B cell (primary cell): ENCODE measurements at regions not wholly inside any gene's neighbourhood (a gene's known extent, or its start where the extent isn't known, plus 50 kb on each side); places are given as distances from the start of the nearest gene placed in this dataset.

Experiments used
- ATAC-seq: fragments of 200-7000 bp; cut with Tn5 transposase; one replicate; pipeline ENCODE4 v1.10.0; 2021; ENCODE audit warnings: low read depth, mild to moderate bottlenecking, moderate number of reproducible peaks, moderate library complexity
- CTCF ChIA-PET: fragments of 350-600 bp; sonication (Branson Sonifier 250); formaldehyde crosslinking; loops from one replicate; lab custom pipeline; 2021; ENCODE audit warnings: antibody characterized with exemption, inconsistent platforms; lab: Charles Lee
- POLR2A ChIA-PET: fragments of 350-600 bp; sonication (Branson Sonifier 250); formaldehyde crosslinking; loops from one replicate; lab custom pipeline; 2021; ENCODE audit warnings: antibody characterized with exemption; lab: Charles Lee
- DNase-seq: peaks from one replicate; pipeline ENCODE4 v3.0.0; 2013
- H2AFZ ChIP-seq: 2 replicates; pipeline ENCODE4 v1.6.1; 2012; ENCODE audit warnings: mild to moderate bottlenecking, low read depth, low read length; ENCODE audit not compliant: insufficient read depth, poor library complexity, severe bottlenecking
- H3K27ac ChIP-seq, 2 donors: 1 replicate in 1 of 2; 2 replicates in 1 of 2; pipeline ENCODE4 v1.5.1; 2012 to 2013; ENCODE audit warnings: low read length in 2 of 2, mild to moderate bottlenecking in 2 of 2, moderate library complexity in 1 of 2
- H3K27me3 ChIP-seq, 4 experiments: fragments of 200-600 bp in 1 of 4; sonication (generic) in 1 of 4; replicated peaks in 1 of 4; 1 replicate in 2 of 4; 2 replicates in 2 of 4; pipeline versions ENCODE4 v1.6.1 to v1.7.0; 2013 to 2016; ENCODE audit warnings: low read length in 3 of 4, mild to moderate bottlenecking in 2 of 4, mixed read lengths in 1 of 4, moderate library complexity in 1 of 4; ENCODE audit not compliant: insufficient read depth in 4 of 4, control insufficient read depth in 3 of 4; ENCODE audit errors: control extremely low read depth in 1 of 4
- H3K36me3 ChIP-seq, 2 experiments: replicated peaks in 1 of 2; 1 replicate in 1 of 2; 2 replicates in 1 of 2; pipeline versions ENCODE4 v1.6.1 to v1.7.1; 2013; ENCODE audit warnings: low read length in 1 of 2; ENCODE audit not compliant: insufficient read depth in 2 of 2, control insufficient read depth in 1 of 2; ENCODE audit errors: control extremely low read depth in 1 of 2, extremely low read depth in 1 of 2
- H3K4me1 ChIP-seq, 2 donors: fragments of 200-600 bp in 1 of 2; sonication (generic) in 1 of 2; 1 replicate in 1 of 2; 2 replicates in 1 of 2; pipeline versions ENCODE4 v1.5.1 to v1.6.1; 2013 to 2017; ENCODE audit warnings: low read length in 2 of 2; ENCODE audit not compliant: control insufficient read depth in 2 of 2, insufficient read depth in 2 of 2
- H3K4me2 ChIP-seq: replicated peaks from 2 replicates; pipeline ENCODE3; 2012; ENCODE audit warnings: mild to moderate bottlenecking, low read depth, low read length; ENCODE audit not compliant: poor library complexity, severe bottlenecking
- H3K4me3 ChIP-seq, 5 experiments: fragments of 200-600 bp in 1 of 5; sonication (generic) in 1 of 5; 1 replicate in 3 of 5; 2 replicates in 2 of 5; pipeline versions ENCODE4 v1.5.1 to v1.7.0; 2011 to 2016; ENCODE audit warnings: low read length in 4 of 5, mild to moderate bottlenecking in 4 of 5, low read depth in 2 of 5, control low read depth in 1 of 5, moderate library complexity in 1 of 5; ENCODE audit not compliant: insufficient read depth in 1 of 5; ENCODE audit errors: control extremely low read depth in 1 of 5, extremely low read depth in 1 of 5
- H3K79me2 ChIP-seq: fragments of 200-600 bp; sonication (generic); one replicate; pipeline ENCODE4 v1.6.0; 2016; ENCODE audit warnings: low read length; ENCODE audit not compliant: control insufficient read depth, insufficient read depth
- H3K9ac ChIP-seq: fragments of 200-600 bp; sonication (generic); 2 replicates; pipeline ENCODE4 v1.6.1; 2017; ENCODE audit warnings: mild to moderate bottlenecking, low read length, moderate library complexity
- H3K9me3 ChIP-seq, 3 donors: one replicate each; pipeline versions ENCODE4 v1.6.1 to v1.7.1; 2013; ENCODE audit warnings: low read length in 2 of 3; ENCODE audit not compliant: control insufficient read depth in 2 of 3, insufficient read depth in 1 of 3; ENCODE audit errors: control extremely low read depth in 1 of 3
- H4K20me1 ChIP-seq: 2 replicates; pipeline ENCODE4 v1.6.0; 2012; ENCODE audit warnings: mild to moderate bottlenecking, low read length; ENCODE audit not compliant: insufficient read depth, control insufficient read depth, poor library complexity, severe bottlenecking
- H3K27ac Mint-ChIP-seq: one replicate; pipeline ENCODE4 v1.8.0; 2021; ENCODE audit warnings: mixed read lengths
- H3K27me3 Mint-ChIP-seq: one replicate; pipeline ENCODE4 v1.8.0; 2021; ENCODE audit warnings: mixed read lengths
- H3K4me1 Mint-ChIP-seq: one replicate; pipeline ENCODE4 v1.8.0; 2021; ENCODE audit warnings: mixed read lengths
- H3K4me3 Mint-ChIP-seq: one replicate; pipeline ENCODE4 v1.8.0; 2021; ENCODE audit warnings: mixed read lengths
- H3K9me3 Mint-ChIP-seq: one replicate; pipeline ENCODE4 v1.8.0; 2022; ENCODE audit warnings: mixed read lengths; ENCODE audit not compliant: insufficient read depth
- CTCF ChIP-seq: fragments of 200-600 bp; IDR thresholded peaks from one replicate; pipeline ENCODE4 v1.8.0; 2022; ENCODE audit warnings: antibody characterized with exemption, mild to moderate bottlenecking
- EZH2 ChIP-seq: IDR thresholded peaks from 2 replicates; pipeline ENCODE4 v1.6.1; 2012; ENCODE audit warnings: borderline replicate concordance, low read depth, mild to moderate bottlenecking, moderate library complexity, low read length; ENCODE audit not compliant: insufficient read depth, poor library complexity, severe bottlenecking
- WGBS: methylation state at CpG from one replicate; pipeline ENCODE4 v1.1.5; 2013; ENCODE audit warnings: missing lambda C conversion rate; ENCODE audit not compliant: insufficient coverage; 5-methylcytosine and 5-hydroxymethylcytosine counted together
- intact Hi-C: fragments of 100-400 bp; cut with micrococcal nuclease; formaldehyde crosslinking; loops from one replicate; pipeline ENCODE4 v1.10.0; 2022

- ChIA-PET CTCF (no interaction called here), POLR2A (no interaction called here)
- Histone ChIP-seq H3K36me3 (no peaks in the 10 kb centered on the region), H3K27ac (no peak overlapping the region), H3K4me1 (no peaks in the 10 kb centered on the region), H4K20me1 (no peaks in the 10 kb centered on the region), H3K9me3 (peaks cover 0 to 5% (median 0%) of the 10 kb centered on the region in 3 donors), H3K4me3 (no peak overlapping the region), H3K9ac (no peak overlapping the region), H3K4me2 (no peak overlapping the region), H3K27me3 (peaks cover 0 to 22% (median 6%) of the 10 kb centered on the region in 4 experiments), H3K79me2 (no peaks in the 10 kb centered on the region), H2AFZ (no peak overlapping the region)
- DNase-seq (no peak), ATAC-seq (no peak)
- Mint-ChIP-seq H3K27ac (no peak overlapping the region), H3K4me1 (no peaks in the 10 kb centered on the region), H3K9me3 (no peaks in the 10 kb centered on the region), H3K4me3 (no peak overlapping the region), H3K27me3 (peaks cover 35% of the 10 kb centered on the region)
- intact Hi-C loops: no loop called here
- WGBS: no CpG with 5 or more reads among the region's 1 CpG
- no peak for TF ChIP-seq CTCF
- no peak for TF ChIP-seq EZH2
These were observed 257.6 kb upstream of the CADM1 start for GRCh38 chr11:115761817-115762216.

GRCh38 chr11:115761348-115761747 is 257.1 kb upstream of the CADM1 start:
- TF ChIP-seq EZH2: no peak
- no peak for TF ChIP-seq CTCF
- no peak overlapping the region for H3K27ac Mint-ChIP-seq
- no peak for ATAC-seq
- no peak for DNase-seq
- H3K4me3 ChIP-seq: no peak overlapping the region
- peaks cover 35% of the 10 kb centered on the region for H3K27me3 Mint-ChIP-seq
- CTCF ChIA-PET: no interaction called here
- H3K36me3 ChIP-seq: no peaks in the 10 kb centered on the region
- no peak overlapping the region for H3K27ac ChIP-seq
- H3K9me3 ChIP-seq: peaks cover 0 to 5% (median 0%) of the 10 kb centered on the region in 3 donors
- POLR2A ChIA-PET: no interaction called here
- WGBS: 71% methylated on average over 1 of the region's 1 CpG
- no peaks in the 10 kb centered on the region for H3K4me1 Mint-ChIP-seq
- no peak overlapping the region for H2AFZ ChIP-seq
- no peak overlapping the region for H3K4me2 ChIP-seq
- H3K27me3 ChIP-seq: peaks cover 0 to 22% (median 6%) of the 10 kb centered on the region in 4 experiments
- H3K79me2 ChIP-seq: no peaks in the 10 kb centered on the region
- no peaks in the 10 kb centered on the region for H4K20me1 ChIP-seq
- intact Hi-C loops: no loop called here
- no peak overlapping the region for H3K4me3 Mint-ChIP-seq
- no peak overlapping the region for H3K9ac ChIP-seq
- no peaks in the 10 kb centered on the region for H3K9me3 Mint-ChIP-seq
- no peaks in the 10 kb centered on the region for H3K4me1 ChIP-seq
